Sigmoid colon (tissue), 4 donors: ENCODE measurements at regions not wholly inside any gene's neighbourhood (a gene's known extent, or its start where the extent isn't known, plus 50 kb on each side); places are given as distances from the start of the nearest gene placed in this dataset.

ENCODE experiments used
- EP300 ChIP-seq, 4 donors: sonication (generic); formaldehyde crosslinking; IDR thresholded peaks; one replicate each; pipeline ENCODE4 v1.6.1; 2017; ENCODE audit warnings: antibody characterized with exemption in 4 of 4
- POLR2A ChIP-seq, 2 donors: fragments of 450-650 bp; IDR thresholded peaks; one replicate each; pipeline ENCODE4 v1.6.1; 2016; ENCODE audit warnings: antibody characterized with exemption in 2 of 2, mild to moderate bottlenecking in 2 of 2, moderate library complexity in 2 of 2
- POLR2AphosphoS5 ChIP-seq, 4 donors: sonication (generic); formaldehyde crosslinking; IDR thresholded peaks; one replicate each; pipeline ENCODE4 v1.6.1; 2017; ENCODE audit warnings: antibody characterized with exemption in 4 of 4
- TF ChIP-seq, protein P1 (sequence below), 4 experiments: fragments of 450-650 bp in 3 of 4; fragments of 200-600 bp in 1 of 4; IDR thresholded peaks; one replicate each; pipeline ENCODE4 v1.5.1; 2016 to 2019; ENCODE audit warnings: antibody characterized with exemption in 4 of 4, mild to moderate bottlenecking in 3 of 4, moderate library complexity in 2 of 4

GRCh38 chr2:22520369-22521288 is 864.4 kb upstream of the KLHL29 start:
- TF ChIP-seq, protein P1, sequence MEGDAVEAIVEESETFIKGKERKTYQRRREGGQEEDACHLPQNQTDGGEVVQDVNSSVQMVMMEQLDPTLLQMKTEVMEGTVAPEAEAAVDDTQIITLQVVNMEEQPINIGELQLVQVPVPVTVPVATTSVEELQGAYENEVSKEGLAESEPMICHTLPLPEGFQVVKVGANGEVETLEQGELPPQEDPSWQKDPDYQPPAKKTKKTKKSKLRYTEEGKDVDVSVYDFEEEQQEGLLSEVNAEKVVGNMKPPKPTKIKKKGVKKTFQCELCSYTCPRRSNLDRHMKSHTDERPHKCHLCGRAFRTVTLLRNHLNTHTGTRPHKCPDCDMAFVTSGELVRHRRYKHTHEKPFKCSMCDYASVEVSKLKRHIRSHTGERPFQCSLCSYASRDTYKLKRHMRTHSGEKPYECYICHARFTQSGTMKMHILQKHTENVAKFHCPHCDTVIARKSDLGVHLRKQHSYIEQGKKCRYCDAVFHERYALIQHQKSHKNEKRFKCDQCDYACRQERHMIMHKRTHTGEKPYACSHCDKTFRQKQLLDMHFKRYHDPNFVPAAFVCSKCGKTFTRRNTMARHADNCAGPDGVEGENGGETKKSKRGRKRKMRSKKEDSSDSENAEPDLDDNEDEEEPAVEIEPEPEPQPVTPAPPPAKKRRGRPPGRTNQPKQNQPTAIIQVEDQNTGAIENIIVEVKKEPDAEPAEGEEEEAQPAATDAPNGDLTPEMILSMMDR (IDR thresholded peaks at IDR 0.05) = no peak
- TF ChIP-seq POLR2A (IDR thresholded peaks at IDR 0.05) (no peak), POLR2AphosphoS5 (IDR thresholded peaks at IDR 0.05) (no peak), EP300 (IDR thresholded peaks at IDR 0.05) (no peak)
